HCT116 (cell line): ENCODE measurements at regions not wholly inside any gene's neighbourhood (a gene's known extent, or its start where the extent isn't known, plus 50 kb on each side); places are given as distances from the start of the nearest gene placed in this dataset.

ENCODE experiments used
- ATAC-seq: fragments of 200-7000 bp; cut with Tn5 transposase; 2 replicates; pipeline ENCODE4 v1.9.1; 2020; ENCODE audit warnings: mild to moderate bottlenecking, moderate library complexity
- BruUV-seq: library from RNA; stranded (reverse); fragments of 400-500 nt; replicated peaks from 2 replicates; lab custom pipeline; 2021; lab: Mats Ljungman, UMichigan
- CTCF ChIA-PET: fragments of 300-600 bp; sonication (Branson Sonifier 250); formaldehyde crosslinking; loops from one replicate; lab custom pipeline; 2021; ENCODE audit warnings: antibody characterized with exemption; lab: Charles Lee
- POLR2A ChIA-PET: fragments of 300-600, 350-600 bp; sonication (Branson Sonifier 250); formaldehyde crosslinking; loops from one replicate; lab custom pipeline; 2021; ENCODE audit warnings: antibody characterized with exemption; lab: Charles Lee
- RAD21 ChIA-PET, 2 experiments: fragments of 300-600 bp; sonication (Branson Sonifier 250); formaldehyde crosslinking; loops; one replicate each; lab custom pipeline; 2023; ENCODE audit warnings: low total read pairs in 2 of 2; ENCODE audit not compliant: uncharacterized antibody in 2 of 2, unreplicated experiment in 2 of 2, low non-redundant PET in 1 of 2; lab: Charles Lee
- DNase-seq: peaks from one replicate; pipeline ENCODE4 v3.0.0-alpha.2; 2010; ENCODE audit warnings: low read depth, low spot score
- H2AFZ ChIP-seq: fragments of 200-600 bp; shearing (Covaris generic), sonication (generic); 2 replicates; pipeline ENCODE4 v1.6.1; 2017; ENCODE audit warnings: low read depth, mixed run types, mixed read lengths, antibody characterized with exemption, low read length; ENCODE audit not compliant: poor library complexity, severe bottlenecking
- H3K27ac ChIP-seq: 2 replicates; pipeline ENCODE4 v1.5.1; 2012; ENCODE audit warnings: low read depth, low read length
- H3K27me3 ChIP-seq: fragments of 200-600 bp; sonication (generic); 2 replicates; pipeline ENCODE4 v1.6.1; 2016; ENCODE audit warnings: mixed run types, low read length, mixed read lengths; ENCODE audit not compliant: insufficient read depth
- H3K36me3 ChIP-seq, 2 experiments: fragments of 200-500 bp in 1 of 2; fragments of 200-600 bp in 1 of 2; sonication (Bioruptor generic) in 1 of 2; sonication (generic) in 1 of 2; 2 replicates each; pipeline versions ENCODE4 v1.5.1 to v1.6.1; 2014 to 2016; ENCODE audit warnings: low read length in 2 of 2, inconsistent platforms in 1 of 2, mixed read lengths in 1 of 2, mixed run types in 1 of 2; ENCODE audit not compliant: insufficient read depth in 2 of 2, control insufficient read depth in 1 of 2
- H3K4me1 ChIP-seq, 2 experiments: fragments of 200-600 bp in 1 of 2; sonication (generic) in 1 of 2; 2 replicates each; pipeline versions ENCODE4 v1.5.1 to v1.6.1; 2012 to 2017; ENCODE audit warnings: low read length in 2 of 2, inconsistent platforms in 1 of 2, mild to moderate bottlenecking in 1 of 2, mixed read lengths in 1 of 2, mixed run types in 1 of 2, moderate library complexity in 1 of 2; ENCODE audit not compliant: insufficient read depth in 2 of 2, control insufficient read depth in 1 of 2
- H3K4me2 ChIP-seq: fragments of 200-600 bp; sonication (generic); 2 replicates; pipeline ENCODE4 v1.6.1; 2017; ENCODE audit warnings: mixed run types, low read length, mixed read lengths
- H3K4me3 ChIP-seq, 2 experiments: fragments of 200-600 bp in 1 of 2; sonication (generic) in 1 of 2; replicated peaks in 1 of 2; 2 replicates each; pipeline ENCODE4 v1.5.1; 2011 to 2016; ENCODE audit warnings: low read length in 2 of 2, control low read depth in 1 of 2, low read depth in 1 of 2, mild to moderate bottlenecking in 1 of 2, mixed read lengths in 1 of 2, mixed run types in 1 of 2
- H3K79me2 ChIP-seq: fragments of 200-600 bp; sonication (generic); 2 replicates; pipeline ENCODE4 v1.6.1; 2017; ENCODE audit warnings: mild to moderate bottlenecking, mixed run types, low read length, moderate library complexity, mixed read lengths; ENCODE audit not compliant: insufficient read depth
- H3K9ac ChIP-seq: fragments of 200-600 bp; sonication (generic); 2 replicates; pipeline ENCODE4 v1.6.1; 2016; ENCODE audit warnings: low read length, mixed read lengths
- H3K9me2 ChIP-seq: fragments of 200-600 bp; sonication (generic), shearing (Covaris generic); 2 replicates; pipeline ENCODE4 v1.6.1; 2017; ENCODE audit warnings: mixed run types, mild to moderate bottlenecking, moderate library complexity; ENCODE audit not compliant: insufficient read depth
- H3K9me3 ChIP-seq, 2 experiments: fragments of 200-500 bp in 1 of 2; fragments of 200-600 bp in 1 of 2; sonication (Bioruptor generic) in 1 of 2; sonication (generic) in 1 of 2; 2 replicates each; pipeline ENCODE4 v1.6.1; 2014 to 2017; ENCODE audit warnings: low read length in 2 of 2, mixed read lengths in 2 of 2, inconsistent platforms in 1 of 2, low read depth in 1 of 2, mild to moderate bottlenecking in 1 of 2, mixed run types in 1 of 2, moderate library complexity in 1 of 2; ENCODE audit not compliant: control insufficient read depth in 1 of 2, insufficient read depth in 1 of 2
- H4K20me1 ChIP-seq: fragments of 200-600 bp; sonication (generic), shearing (Covaris generic); 2 replicates; pipeline ENCODE4 v1.6.1; 2017; ENCODE audit warnings: mixed run types, mild to moderate bottlenecking, moderate library complexity; ENCODE audit not compliant: insufficient read depth
- CBX3 ChIP-seq: IDR thresholded peaks from 2 replicates; pipeline ENCODE4 v1.6.1; 2012; ENCODE audit warnings: low read depth
- CEBPB ChIP-seq: IDR thresholded peaks from 2 replicates; pipeline ENCODE4 v1.6.1; 2012; ENCODE audit warnings: low read depth
- ELF1 ChIP-seq: IDR thresholded peaks from 2 replicates; pipeline ENCODE4 v1.6.1; 2012; ENCODE audit warnings: low read depth, borderline replicate concordance
- FOSL1 ChIP-seq: IDR thresholded peaks from 2 replicates; pipeline ENCODE4 v1.6.1; 2012; ENCODE audit warnings: low read depth
- MAX ChIP-seq: IDR thresholded peaks from 2 replicates; pipeline ENCODE4 v1.6.1; 2012
- POLR2AphosphoS5 ChIP-seq: IDR thresholded peaks from 2 replicates; pipeline ENCODE4 v1.6.1; 2011; ENCODE audit warnings: mild to moderate bottlenecking, low read depth, low read length, moderate library complexity
- SIN3A ChIP-seq: IDR thresholded peaks from 2 replicates; pipeline ENCODE4 v1.6.1; 2012; ENCODE audit warnings: low read depth
- SP1 ChIP-seq: IDR thresholded peaks from 2 replicates; pipeline ENCODE4 v1.6.1; 2012; ENCODE audit warnings: low read depth
- SRF ChIP-seq: IDR thresholded peaks from 2 replicates; pipeline ENCODE4 v1.6.1; 2012; ENCODE audit warnings: low read depth
- YY1 ChIP-seq: IDR thresholded peaks from 2 replicates; pipeline ENCODE4 v1.6.1; 2011; ENCODE audit warnings: low read length, low read depth, moderate library complexity, mild to moderate bottlenecking; ENCODE audit not compliant: insufficient replicate concordance; ENCODE audit errors: extremely low read depth
- ZFX ChIP-seq: fragments of 450-650 bp; IDR thresholded peaks from 2 replicates; pipeline ENCODE4 v1.6.1; 2017
- ZNF274 ChIP-seq: fragments of 200-500 bp; sonication (Bioruptor generic); IDR thresholded peaks from 2 replicates; pipeline ENCODE4 v1.6.1; 2014; ENCODE audit warnings: mild to moderate bottlenecking, low read depth, low read length, inconsistent platforms
- intact Hi-C: fragments of 100-400 bp; cut with micrococcal nuclease; formaldehyde crosslinking; loops from 2 replicates; pipeline ENCODE4 v1.10.0; 2022
- TF ChIP-seq, protein P1 (sequence below), 3 experiments: fragments of 200-600 bp in 1 of 3; sonication (generic) in 1 of 3; IDR thresholded peaks in 2 of 3; conservative IDR thresholded peaks in 1 of 3; 2 replicates each; pipeline ENCODE4 v1.5.1; 2012 to 2017; ENCODE audit warnings: low read depth in 2 of 3, low read length in 2 of 3, antibody characterized with exemption in 1 of 3, borderline replicate concordance in 1 of 3, control low read depth in 1 of 3, mild to moderate bottlenecking in 1 of 3, mixed read lengths in 1 of 3, mixed run types in 1 of 3, moderate library complexity in 1 of 3; ENCODE audit not compliant: insufficient read depth in 1 of 3

DNA sequence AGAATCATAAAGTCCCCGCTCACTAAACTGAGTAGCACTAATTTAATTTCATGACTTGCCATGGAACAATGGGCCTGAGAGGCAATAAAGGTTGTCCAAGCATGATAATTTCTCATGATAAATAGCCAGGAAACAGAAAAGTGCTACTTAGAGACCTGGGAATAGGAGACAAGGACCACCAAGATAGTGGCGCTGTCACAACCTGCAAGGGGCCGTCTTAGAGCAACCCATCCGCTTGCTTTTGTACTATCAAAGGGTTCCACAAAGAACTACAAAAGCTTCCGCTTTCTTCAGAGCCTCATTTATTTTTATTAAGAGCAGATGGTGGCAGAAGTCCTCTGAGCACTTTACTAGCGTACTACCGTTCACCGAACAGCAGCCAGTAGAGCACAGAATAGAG, 421.7 kb upstream of the GRM7 start:
- Histone ChIP-seq H2AFZ (no peak overlapping the region), H3K9me2 (no peaks in the 10 kb centered on the region), H3K36me3 (no peaks in the 10 kb centered on the region), H3K27ac (no peak overlapping the region), H3K9me3 (no peaks in the 10 kb centered on the region), H3K79me2 (no peaks in the 10 kb centered on the region), H3K27me3 (no peaks in the 10 kb centered on the region), H3K9ac (no peak overlapping the region), H3K4me2 (no peak overlapping the region), H4K20me1 (no peaks in the 10 kb centered on the region), H3K4me1 (no peaks in the 10 kb centered on the region), H3K4me3 (no peak overlapping the region)
- ChIA-PET POLR2A (no interaction called here), CTCF (no interaction called here), RAD21 (no interaction called here)
- intact Hi-C loops = no loop called here
- no peak for DNase-seq
- no peak for ATAC-seq
- TF ChIP-seq CEBPB (no peak), SP1 (no peak), ELF1 (no peak), ZNF274 (no peak), MAX (no peak), SRF (no peak), YY1 (no peak), CBX3 (no peak)
- BruUV-seq = no TSS peak

- H3K9ac ChIP-seq = no peak overlapping the region
- no peaks in the 10 kb centered on the region for H4K20me1 ChIP-seq
- H3K4me3 ChIP-seq = no peak overlapping the region
- intact Hi-C loops = no loop called here
- ChIA-PET RAD21 (no interaction called here), CTCF (no interaction called here), POLR2A (no interaction called here)
- ATAC-seq (no peak), DNase-seq (no peak)
- no peaks in the 10 kb centered on the region for H3K36me3 ChIP-seq
- H3K4me2 ChIP-seq = no peak overlapping the region
- H3K27me3 ChIP-seq = no peaks in the 10 kb centered on the region
- H3K27ac ChIP-seq = no peak overlapping the region
- no peaks in the 10 kb centered on the region for H3K79me2 ChIP-seq
- H2AFZ ChIP-seq = no peak overlapping the region
- no peaks in the 10 kb centered on the region for H3K4me1 ChIP-seq
- H3K9me3 ChIP-seq = no peaks in the 10 kb centered on the region
- BruUV-seq = no TSS peak
- no peaks in the 10 kb centered on the region for H3K9me2 ChIP-seq
- TF ChIP-seq, protein P1, sequence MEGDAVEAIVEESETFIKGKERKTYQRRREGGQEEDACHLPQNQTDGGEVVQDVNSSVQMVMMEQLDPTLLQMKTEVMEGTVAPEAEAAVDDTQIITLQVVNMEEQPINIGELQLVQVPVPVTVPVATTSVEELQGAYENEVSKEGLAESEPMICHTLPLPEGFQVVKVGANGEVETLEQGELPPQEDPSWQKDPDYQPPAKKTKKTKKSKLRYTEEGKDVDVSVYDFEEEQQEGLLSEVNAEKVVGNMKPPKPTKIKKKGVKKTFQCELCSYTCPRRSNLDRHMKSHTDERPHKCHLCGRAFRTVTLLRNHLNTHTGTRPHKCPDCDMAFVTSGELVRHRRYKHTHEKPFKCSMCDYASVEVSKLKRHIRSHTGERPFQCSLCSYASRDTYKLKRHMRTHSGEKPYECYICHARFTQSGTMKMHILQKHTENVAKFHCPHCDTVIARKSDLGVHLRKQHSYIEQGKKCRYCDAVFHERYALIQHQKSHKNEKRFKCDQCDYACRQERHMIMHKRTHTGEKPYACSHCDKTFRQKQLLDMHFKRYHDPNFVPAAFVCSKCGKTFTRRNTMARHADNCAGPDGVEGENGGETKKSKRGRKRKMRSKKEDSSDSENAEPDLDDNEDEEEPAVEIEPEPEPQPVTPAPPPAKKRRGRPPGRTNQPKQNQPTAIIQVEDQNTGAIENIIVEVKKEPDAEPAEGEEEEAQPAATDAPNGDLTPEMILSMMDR (IDR thresholded peaks at IDR 0.05 in 2 of 3, conservative IDR thresholded peaks at IDR 0.05 in 1 of 3; ENCODE audit: borderline replicate concordance in 1 of 3, insufficient read depth in 1 of 3, low read depth in 2 of 3, low read length in 2 of 3) = no peak
- TF ChIP-seq ZFX (no peak), SIN3A (no peak), POLR2AphosphoS5 (no peak), MAX (no peak), FOSL1 (no peak)
Measured at GRCh38 chr3:6439824-6440223, 421.1 kb upstream of the GRM7 start.
